GM12874 (cell line): ENCODE measurements at regions not wholly inside any gene's neighbourhood (a gene's known extent, or its start where the extent isn't known, plus 50 kb on each side); places are given as distances from the start of the nearest gene placed in this dataset.

Experiments used
- CTCF ChIP-seq: IDR thresholded peaks from 2 replicates; pipeline ENCODE4 v1.5.1; 2011; ENCODE audit warnings: low read depth, mild to moderate bottlenecking, control low read depth, low read length, moderate library complexity; ENCODE audit not compliant: insufficient read depth

- no peak for TF ChIP-seq CTCF
These were observed 120.9 kb upstream of the ZBTB40 start for GRCh38 chr1:22330760-22331119.

- no peak for TF ChIP-seq CTCF
These were observed 119.8 kb upstream of the ZBTB40 start for GRCh38 chr1:22331618-22332423.

- no peak for TF ChIP-seq CTCF
These were observed 119.3 kb upstream of the ZBTB40 start for GRCh38 chr1:22332424-22332717.

GRCh38 chr1:22332795-22333499, 118.7 kb upstream of the ZBTB40 start:
- TF ChIP-seq CTCF: no peak

GRCh38 chr1:22333516-22334121, 118.0 kb upstream of the ZBTB40 start:
- no peak for TF ChIP-seq CTCF

GRCh38 chr1:22334860-22335550, 116.6 kb upstream of the ZBTB40 start:
- TF ChIP-seq CTCF: no peak
